HuH-7.5 (cell line): ENCODE measurements at regions not wholly inside any gene's neighbourhood (a gene's known extent, or its start where the extent isn't known, plus 50 kb on each side); places are given as distances from the start of the nearest gene placed in this dataset.
A peak's percentile ranks its signal among the peaks of the same experiment; 100 is the strongest.

Experiments
- DNase-seq: peaks from one replicate; pipeline ENCODE4 v3.0.0; 2011; ENCODE audit warnings: low spot score

GRCh38 chr1:29458737-29459619 is 222.7 kb downstream of the PTPRU start:
- no peak for DNase-seq

- DNase-seq = no peak
These were observed 221.4 kb downstream of the PTPRU start for GRCh38 chr1:29457496-29458368.

- no peak for DNase-seq
These were observed 220.5 kb downstream of the PTPRU start for GRCh38 chr1:29456685-29457435.

- DNase-seq = no peak
These were observed 219.5 kb downstream of the PTPRU start for GRCh38 chr1:29455781-29456180.

- DNase-seq = no peak
These were observed 218.5 kb downstream of the PTPRU start for GRCh38 chr1:29454616-29455380.

GRCh38 chr1:29453502-29454240 is 217.3 kb downstream of the PTPRU start:
- DNase-seq = peak; percentile 78

- DNase-seq = no peak
These were observed 216.3 kb downstream of the PTPRU start for GRCh38 chr1:29452463-29453230.

- no peak for DNase-seq
These were observed 215.1 kb downstream of the PTPRU start for GRCh38 chr1:29451368-29451892.

GRCh38 chr1:29450591-29450990 is 214.3 kb downstream of the PTPRU start:
- no peak for DNase-seq

- DNase-seq = no peak
These were observed 212.3 kb downstream of the PTPRU start for GRCh38 chr1:29448456-29449235.

- DNase-seq = no peak
These were observed 211.0 kb downstream of the PTPRU start for GRCh38 chr1:29447368-29447767.

- no peak for DNase-seq
These were observed 208.7 kb downstream of the PTPRU start for GRCh38 chr1:29444782-29445729.

GRCh38 chr1:29444081-29444715 is 207.9 kb downstream of the PTPRU start:
- DNase-seq = no peak

GRCh38 chr1:29441916-29442668 is 205.8 kb downstream of the PTPRU start:
- DNase-seq = no peak

- no peak for DNase-seq
These were observed 203.3 kb downstream of the PTPRU start for GRCh38 chr1:29439615-29440014.

- DNase-seq = no peak
These were observed 202.7 kb downstream of the PTPRU start for GRCh38 chr1:29438991-29439390.

GRCh38 chr1:29437946-29438345 is 201.6 kb downstream of the PTPRU start:
- no peak for DNase-seq
